CD4-positive, alpha-beta T cell treated with Interleukin-4 for 4 hours (primary cell): ENCODE measurements at regions not wholly inside any gene's neighbourhood (a gene's known extent, or its start where the extent isn't known, plus 50 kb on each side); places are given as distances from the start of the nearest gene placed in this dataset.

Experiments
- DNase-seq: peaks from one replicate; pipeline ENCODE4 v3.0.0-alpha.2; 2020

DNA sequence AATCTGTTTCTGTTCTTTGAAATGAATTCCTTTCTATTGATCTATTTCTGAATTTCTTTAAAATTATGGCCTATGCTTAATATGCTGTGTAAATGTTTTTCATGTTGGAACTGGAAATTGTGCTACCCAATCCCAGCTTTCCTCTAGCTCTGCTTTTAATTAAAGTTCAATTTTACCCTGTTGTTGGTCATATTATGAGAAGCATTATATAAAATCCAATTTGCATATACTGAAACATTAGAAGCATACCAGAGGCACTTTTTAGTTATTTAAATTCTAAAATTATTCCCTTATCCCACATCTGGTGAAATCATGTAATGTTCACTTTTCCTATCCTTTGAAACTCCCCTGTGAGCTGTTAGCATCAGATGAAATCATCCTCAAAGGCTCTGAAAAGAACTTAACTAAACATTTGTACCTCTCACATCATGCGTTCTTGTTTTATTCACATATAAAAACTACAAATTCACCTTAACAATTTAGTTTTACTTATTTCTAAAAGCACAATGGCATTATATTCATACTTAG, 160.6 kb upstream of the COL21A1 start:
- DNase-seq = no peak

DNA sequence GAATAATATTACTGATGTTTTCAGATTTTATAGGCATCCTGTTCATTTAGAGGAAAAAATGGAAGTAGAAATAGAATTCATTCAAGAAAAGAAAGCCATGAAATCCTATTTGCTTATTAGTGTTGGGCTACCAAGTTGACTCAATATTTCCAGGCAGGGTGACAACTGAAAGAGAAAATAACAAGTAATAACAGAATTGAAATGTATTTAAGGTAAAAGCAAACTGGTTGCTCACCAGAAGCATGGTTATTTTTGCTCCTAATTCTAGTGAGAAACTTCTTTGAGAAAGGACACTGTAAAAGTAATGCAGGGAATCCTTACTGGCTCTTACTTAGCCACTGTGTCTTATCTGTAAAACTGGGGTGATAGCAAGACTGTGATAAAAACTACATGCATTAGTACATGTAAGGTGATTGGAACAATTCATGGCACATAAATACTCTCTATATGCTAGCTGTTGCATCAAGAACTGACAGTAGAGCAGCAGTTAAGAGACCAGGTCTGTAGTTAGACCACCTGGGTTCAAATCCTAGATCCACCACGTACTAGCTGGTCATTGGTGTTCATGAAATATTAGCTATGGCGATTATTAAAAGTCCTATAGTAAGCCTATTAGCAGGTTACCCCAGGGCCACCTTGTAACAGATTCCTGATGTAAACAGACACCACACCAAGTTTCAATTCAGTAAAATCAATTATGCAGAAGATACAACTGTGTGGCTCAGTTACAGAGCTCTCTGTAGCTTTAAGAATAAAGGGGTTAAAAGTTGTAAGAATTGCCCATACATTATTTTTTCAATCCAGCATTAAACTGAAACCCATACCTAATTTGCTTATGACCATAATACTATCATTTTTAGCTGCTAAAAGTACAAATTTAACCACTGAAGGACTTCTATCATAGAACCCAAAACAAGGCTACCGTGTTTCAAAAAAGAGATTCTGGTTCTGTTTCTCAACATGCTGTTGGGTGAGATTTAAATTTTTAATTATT, 159.2 kb upstream of the COL21A1 start:
- DNase-seq = no peak

DNA sequence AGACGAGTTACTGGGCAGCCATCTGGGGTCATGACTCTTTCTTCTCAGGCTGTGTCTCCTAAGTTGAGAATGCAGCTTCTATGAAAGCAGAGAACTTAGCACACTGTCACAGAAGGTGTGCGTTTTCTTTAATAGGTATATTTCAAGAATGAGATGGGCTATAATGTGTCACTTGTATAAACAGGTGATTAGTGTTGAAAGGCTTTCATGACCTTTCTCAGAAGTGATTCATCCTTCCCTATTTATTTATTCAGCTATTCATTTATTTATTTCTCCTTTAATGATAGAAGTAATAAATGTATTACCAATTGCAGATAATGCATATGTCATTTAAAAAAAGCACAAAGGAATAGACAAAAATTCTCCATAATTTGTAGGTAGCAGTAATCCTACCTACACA, 157.2 kb upstream of the COL21A1 start:
- no peak for DNase-seq

- DNase-seq = no peak
Measured at GRCh38 chr6:56403745-56404144, 156.4 kb upstream of the COL21A1 start.

DNA sequence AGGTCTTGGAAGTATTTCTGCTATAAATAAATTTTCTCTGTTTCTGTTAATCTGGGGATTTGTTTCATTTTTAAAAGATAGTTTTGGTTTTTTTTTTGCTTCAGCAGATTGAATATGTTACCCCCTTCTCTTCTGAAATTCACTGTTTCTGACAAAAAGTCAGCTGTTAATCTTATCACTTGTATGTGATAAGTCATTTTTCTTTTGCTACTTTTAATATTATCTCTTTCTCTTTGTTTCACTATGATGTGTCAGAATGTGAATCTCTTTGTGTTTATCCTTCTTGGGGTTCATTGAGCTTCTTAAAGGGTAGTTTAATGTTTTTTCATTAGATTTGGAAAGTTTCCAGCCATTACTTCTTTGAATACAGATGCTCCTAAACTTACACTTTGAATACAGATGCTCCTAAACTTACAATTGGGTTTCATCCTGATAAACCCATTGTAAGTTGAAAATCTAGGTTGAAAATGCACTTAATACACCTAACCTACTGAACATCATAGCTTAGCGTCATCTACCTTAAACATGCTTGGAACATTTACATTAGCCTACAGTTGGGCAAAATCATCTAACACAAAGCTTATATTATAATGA, 154.2 kb upstream of the COL21A1 start:
- DNase-seq = no peak

DNA sequence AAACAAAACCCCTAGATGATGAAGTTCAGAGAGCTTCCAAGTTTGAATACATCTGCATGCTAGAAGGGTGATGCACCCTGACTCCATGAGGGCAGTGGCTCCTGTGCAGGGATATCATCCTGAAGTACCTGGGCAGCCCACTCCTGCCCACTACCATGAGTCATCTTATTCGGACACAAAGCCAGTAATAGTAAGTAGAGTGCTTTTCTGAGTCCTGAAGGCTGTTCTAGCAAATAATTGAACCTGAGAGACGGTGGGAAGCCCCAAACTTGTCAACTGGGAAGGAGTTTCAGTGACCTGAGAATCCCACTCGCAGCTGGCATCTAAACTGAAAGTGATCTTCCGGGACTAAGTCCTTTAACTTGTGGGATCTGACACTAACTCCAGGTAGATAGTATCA, 152.9 kb upstream of the COL21A1 start:
- DNase-seq = no peak

GRCh38 chr6:56399672-56400263, 152.4 kb upstream of the COL21A1 start:
- DNase-seq = no peak

- no peak for DNase-seq
Measured at GRCh38 chr6:56399250-56399671, 151.9 kb upstream of the COL21A1 start.

GRCh38 chr6:56396435-56396834, 149.1 kb upstream of the COL21A1 start:
- no peak for DNase-seq

- DNase-seq = no peak
Measured at GRCh38 chr6:56393615-56394612, 146.5 kb upstream of the COL21A1 start.

GRCh38 chr6:56388415-56388755, 141.0 kb upstream of the COL21A1 start:
- no peak for DNase-seq

- no peak for DNase-seq
Measured at GRCh38 chr6:56387621-56388414, 140.4 kb upstream of the COL21A1 start.

GRCh38 chr6:56386717-56387116, 139.3 kb upstream of the COL21A1 start:
- DNase-seq = no peak

- DNase-seq = no peak
Measured at GRCh38 chr6:56385981-56386593, 138.7 kb upstream of the COL21A1 start.

DNA sequence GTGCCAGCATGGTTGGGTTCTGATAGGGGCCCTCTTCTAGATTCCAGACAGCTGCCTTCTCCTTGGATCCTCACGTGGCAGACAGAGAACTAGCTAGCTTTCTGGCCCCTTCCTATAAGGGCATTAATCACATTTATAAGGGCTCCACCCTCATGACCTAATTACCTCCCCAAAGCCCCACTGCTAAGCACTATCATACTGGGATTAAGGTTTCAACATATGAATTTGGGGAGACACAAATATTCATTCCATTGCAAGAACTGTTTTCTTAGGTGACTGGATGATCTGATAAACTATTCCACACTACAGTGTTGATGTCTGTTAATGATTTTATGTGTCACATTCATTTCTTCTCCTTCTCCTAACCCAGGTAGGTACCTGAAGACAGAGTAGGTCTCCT, 135.8 kb upstream of the COL21A1 start:
- DNase-seq = no peak

DNA sequence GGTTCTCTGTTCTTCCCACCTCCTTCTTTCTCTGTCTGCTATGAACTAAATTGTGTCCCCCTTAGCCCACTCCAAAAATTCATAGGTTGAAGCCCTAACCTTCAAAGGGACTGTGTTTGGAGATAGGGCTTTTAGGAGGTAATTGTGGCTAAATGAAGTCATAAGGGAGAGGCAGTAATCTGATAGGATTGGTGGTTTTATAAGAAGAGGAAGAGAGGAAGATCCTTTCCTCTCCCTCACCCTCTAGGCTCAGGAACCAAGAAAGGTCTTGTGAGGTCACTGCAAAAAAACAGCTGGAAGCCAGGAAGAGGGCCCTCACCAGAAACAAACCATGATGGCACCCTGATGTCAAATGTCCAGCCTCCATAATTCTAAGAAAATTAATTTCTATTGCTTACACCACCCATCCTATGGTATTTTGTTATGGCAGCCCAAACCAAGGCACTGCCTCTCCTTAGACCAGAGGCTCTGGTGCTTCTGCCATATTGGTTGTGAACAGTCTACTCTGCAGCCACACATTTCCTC, 135.1 kb upstream of the COL21A1 start:
- DNase-seq = no peak

DNA sequence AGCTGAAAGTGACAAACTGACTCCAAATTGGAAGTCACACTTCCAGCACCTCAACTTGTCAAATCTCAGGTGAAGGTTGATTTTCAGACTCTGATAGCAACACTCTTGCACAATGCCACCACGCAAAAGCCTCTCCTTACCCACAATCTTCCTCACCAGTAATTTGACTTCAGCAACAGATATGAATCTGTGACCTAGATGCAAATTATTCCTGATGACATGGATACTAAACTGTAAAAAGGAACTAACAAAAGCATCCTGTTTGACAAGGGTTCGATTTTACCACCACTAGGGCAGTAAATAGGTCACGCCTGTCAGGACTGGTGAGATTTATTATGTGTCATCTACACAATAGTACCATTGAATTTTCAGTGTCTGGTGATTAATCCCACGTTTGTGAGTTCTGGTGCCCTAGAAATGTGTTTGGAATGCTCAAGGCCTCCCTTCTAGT, 134.4 kb upstream of the COL21A1 start:
- no peak for DNase-seq

- no peak for DNase-seq
Measured at GRCh38 chr6:56380476-56380875, 133.1 kb upstream of the COL21A1 start.

GRCh38 chr6:56378966-56379585, 131.7 kb upstream of the COL21A1 start:
- no peak for DNase-seq

- DNase-seq = no peak
Measured at GRCh38 chr6:56378507-56378906, 131.1 kb upstream of the COL21A1 start.
